NCI-H146 treated with DMSO at 0.1 percent for 48 hours (cell line): ENCODE measurements at regions not wholly inside any gene's neighbourhood (a gene's known extent, or its start where the extent isn't known, plus 50 kb on each side); places are given as distances from the start of the nearest gene placed in this dataset.
"Not testable (repeated sequence)": the region's sequence is repeated elsewhere in the genome, so short reads cannot be mapped to it uniquely, and the experiment has no call there.

Source experiments
- DNase-seq: peaks from one replicate; lab custom pipeline; 2025; ENCODE audit not compliant: unreplicated experiment; lab: John Stamatoyannopoulos, UW

- no peak for DNase-seq
These were observed 68.9 kb upstream of the PITX1 start for GRCh38 chr5:135102716-135103574.

DNA sequence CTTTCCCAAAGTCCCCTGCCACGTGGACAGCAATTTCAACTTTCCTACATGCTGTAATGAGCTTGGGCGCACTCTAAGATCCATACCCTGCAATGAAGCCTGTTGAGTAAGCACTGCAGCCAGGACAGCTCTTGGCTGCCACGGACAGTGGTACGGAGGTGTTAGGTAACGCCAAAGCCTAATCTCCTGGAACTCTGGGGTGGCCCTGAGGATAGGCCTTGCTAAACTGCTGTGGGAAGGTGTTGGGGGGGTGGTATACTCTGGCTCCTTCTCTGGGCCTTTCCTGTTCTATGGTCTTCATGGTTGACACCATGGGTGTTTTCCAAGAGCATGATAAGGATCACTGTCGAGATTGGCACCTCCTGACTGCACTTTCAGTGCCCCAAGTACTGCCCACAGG, 66.4 kb upstream of the PITX1 start:
- no peak for DNase-seq

DNA sequence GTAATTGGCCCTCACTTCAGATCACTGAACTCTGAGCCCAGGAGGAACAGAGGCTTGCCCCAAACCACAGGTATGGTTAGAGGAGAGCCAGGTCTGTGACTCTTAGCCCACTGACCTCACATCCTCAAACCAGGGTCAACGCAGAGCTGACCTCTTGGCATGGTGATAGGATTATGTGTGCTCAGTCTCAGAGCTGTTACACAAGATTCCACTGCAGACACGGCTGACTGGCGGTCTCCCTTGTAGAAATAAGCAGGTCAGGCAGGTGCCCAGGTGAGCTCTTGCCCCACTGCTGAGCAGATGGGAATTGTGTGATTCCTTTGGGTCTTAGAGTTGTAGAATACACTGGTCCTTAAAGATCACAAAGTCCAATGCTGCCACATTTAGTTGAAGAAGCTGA, 66.0 kb upstream of the PITX1 start:
- DNase-seq = no peak

DNA sequence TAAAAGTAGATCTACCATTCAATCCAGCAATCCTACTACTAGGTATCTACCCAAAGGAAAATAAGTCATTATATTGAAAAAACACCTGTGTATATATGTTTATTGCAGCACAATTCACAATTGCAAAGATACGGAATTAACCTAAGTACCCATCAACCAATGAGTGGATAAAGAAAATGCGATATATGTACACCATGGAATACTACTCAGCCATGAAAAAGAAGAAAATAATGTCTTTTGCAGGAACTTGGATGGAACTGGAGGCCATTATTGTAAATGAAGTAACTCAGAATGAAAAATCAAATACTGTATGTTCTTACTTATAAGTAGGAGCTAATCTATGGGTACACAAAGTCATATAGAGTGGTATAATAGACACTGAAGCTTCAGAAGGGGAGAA, 63.4 kb upstream of the PITX1 start:
- DNase-seq = no peak

DNA sequence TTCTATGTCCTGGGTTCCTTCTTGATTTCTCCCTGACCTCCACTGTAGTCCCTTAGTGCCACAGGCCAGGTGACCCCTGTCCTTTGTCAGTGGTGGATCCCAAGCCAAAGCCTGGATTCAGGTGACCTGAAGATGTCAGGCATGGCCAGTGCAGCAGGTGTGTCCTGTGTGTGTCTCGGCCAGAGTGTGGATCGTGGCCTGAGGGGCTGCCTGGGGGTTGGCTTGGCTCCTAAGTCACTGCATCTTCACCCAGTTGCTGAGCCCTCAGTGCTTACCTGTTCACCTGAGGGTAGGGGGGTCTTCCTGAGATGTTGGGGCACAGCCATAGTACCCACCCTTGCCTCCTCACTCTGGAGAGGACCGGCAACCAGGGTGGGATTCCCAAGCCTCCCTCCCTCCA, 61.8 kb upstream of the PITX1 start:
- no peak for DNase-seq

DNA sequence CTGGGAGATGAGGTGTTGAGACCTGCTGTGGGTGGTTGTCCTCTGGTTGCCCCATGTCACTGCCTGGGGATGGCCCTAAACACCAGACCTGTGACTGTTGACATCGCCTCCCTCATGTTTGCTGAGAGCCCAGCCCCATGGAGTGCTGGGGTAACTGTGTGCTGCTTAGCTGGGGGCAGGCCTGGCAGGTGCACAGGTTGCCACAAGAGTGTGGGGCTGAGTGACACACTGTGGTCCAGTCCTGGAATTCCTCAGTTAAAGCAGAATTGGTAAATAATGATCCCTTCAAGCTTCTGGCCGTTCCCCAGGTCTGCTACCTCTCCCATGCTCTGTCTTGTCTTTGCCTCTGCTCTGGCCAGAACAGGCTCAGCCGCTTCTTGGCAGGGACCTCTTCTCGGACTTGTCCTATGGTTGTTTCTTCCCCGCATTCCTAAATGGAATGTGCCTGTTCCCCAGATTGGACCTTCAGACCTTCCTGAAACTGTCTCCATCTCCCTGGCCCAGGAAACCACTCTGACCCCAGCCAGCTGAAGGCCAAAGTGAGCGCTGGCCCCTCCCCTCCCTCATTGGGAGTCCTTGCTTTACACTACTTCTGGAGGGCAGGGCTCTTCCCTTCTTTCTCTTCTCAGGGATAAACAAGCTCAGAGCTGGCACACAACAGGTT, 61.2 kb upstream of the PITX1 start:
- DNase-seq = no peak

DNA sequence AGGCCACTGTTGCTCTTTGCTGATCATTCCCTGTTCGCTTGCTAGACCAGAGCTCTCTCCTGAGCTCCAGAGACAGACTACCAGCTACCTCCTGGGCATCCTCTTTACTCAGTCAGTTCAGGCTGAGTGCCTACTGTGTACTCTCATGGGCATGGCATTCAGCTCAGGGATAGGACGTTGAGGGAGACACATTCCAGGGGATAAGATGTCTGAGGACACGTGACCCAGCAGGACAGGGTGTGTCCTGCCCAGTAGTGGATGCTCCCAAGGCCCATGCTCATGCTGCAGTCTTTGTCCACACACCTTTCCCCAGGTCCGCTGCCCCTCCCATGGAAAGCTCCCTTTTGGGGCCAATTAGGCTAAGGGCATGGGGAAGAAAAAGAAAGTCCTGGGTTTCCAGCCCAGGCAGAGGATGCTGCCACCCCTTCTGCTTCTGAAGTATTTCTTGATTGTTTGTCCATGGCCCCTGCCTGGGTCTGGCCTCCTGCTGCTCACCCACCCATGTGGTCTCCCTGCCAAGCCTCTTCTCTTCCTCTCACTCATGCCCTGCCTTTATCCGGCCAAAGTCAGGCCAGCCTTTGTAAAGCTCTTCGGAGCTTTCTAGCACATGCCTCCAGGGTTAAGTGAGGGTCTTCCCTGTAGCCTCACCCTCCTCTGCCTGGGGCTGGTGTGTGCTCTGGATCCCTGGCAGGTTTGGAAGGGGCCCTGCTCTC, 60.5 kb upstream of the PITX1 start:
- no peak for DNase-seq

DNA sequence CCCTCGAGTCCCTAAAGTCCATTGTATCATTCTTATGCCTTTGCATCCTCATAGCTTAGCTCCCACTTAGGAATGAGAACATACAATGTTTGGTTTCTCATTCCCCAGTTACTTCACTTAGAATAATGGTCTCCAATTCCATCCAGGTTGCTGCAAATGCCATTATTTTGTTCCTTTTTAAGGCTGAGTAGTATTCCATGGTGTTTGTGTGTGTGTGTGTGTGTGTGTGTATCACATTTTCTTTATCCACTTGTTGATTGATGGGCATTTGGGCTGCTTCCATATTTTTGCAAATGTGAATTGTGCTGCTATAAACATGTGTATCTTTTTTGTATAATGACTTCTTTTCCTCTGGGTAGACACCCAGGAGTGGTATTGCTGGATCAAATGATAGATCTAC, 59.5 kb upstream of the PITX1 start:
- DNase-seq = not testable (repeated sequence)

DNA sequence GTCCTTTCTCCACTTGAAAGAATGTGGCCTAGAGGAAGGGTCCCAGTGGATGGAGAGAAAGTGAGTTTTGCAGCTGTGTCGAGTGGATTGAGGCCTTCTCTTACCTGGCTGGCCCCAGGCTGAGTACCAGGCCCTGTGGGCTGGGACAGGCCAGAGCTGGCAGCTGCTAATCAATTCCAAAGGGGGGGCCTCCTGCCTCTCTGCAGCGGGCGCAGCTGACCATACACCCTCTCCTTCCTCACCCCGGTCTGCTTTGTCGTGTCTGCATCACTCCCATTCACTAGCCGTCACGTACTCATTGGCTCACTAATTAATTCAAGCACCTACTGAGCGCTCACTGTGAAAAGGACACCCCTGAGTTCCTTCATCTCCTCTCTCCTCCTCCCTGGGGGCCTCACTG, 58.4 kb upstream of the PITX1 start:
- DNase-seq = no peak

DNA sequence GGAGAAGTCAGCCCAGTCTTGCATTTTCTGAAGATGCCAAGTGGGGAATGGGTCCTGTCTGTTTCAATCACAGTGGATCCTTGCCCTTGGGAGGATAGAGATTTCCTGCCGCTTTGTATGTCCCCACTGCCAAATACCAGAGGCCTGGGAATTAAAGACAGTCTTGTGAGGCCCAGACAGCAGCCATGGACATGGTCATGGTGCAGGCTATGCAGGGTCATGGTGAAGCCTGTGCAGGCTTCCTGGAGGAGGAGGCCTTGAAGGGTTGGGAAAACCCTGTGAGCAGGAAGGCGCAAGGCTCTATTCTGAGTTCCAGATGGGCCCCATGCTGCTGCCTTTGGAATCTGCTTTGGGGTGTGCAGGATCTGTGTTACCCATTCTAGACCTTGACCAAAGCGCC, 57.3 kb upstream of the PITX1 start:
- no peak for DNase-seq

DNA sequence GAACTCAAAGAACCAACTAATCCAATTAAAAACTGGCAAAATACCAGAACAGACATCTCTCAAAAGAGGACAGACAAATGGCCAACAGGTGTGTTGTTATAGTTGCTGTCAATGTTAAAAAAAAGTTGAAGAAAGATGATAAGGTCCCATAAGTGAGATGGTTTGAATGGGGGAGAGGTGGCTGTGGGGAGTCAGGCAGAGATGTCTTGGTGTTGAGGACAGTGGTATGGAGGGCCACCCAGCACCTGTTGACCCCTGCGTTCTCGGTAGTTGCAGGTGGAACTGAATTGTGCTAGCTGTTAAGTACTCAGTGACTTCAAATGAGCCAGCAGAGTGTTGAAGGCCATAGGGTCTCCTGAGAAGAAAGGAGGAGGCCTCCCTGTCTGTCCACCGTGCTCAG, 55.9 kb upstream of the PITX1 start:
- no peak for DNase-seq

DNA sequence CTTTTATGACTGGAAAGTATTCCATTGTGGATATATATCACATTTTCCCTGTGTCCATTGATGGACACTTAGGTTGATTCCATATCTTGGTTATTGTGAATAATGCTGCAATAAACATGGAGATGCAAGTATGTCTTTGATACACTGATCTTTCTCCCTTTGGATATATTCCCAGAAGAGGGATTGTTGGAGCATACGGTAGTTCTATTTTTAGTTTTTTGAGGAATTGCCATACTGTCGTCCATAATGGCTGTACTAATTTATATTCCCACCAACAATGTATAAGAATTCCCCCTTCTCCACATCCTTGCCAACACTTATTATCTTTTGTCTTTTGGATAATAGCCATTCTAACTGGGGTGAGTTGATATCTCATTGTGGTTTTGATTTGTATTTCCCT, 54.9 kb upstream of the PITX1 start:
- DNase-seq = no peak

- DNase-seq = no peak
These were observed 53.9 kb upstream of the PITX1 start for GRCh38 chr5:135087950-135088349.

- DNase-seq = no peak
These were observed 52.1 kb upstream of the PITX1 start for GRCh38 chr5:135085936-135086725.

DNA sequence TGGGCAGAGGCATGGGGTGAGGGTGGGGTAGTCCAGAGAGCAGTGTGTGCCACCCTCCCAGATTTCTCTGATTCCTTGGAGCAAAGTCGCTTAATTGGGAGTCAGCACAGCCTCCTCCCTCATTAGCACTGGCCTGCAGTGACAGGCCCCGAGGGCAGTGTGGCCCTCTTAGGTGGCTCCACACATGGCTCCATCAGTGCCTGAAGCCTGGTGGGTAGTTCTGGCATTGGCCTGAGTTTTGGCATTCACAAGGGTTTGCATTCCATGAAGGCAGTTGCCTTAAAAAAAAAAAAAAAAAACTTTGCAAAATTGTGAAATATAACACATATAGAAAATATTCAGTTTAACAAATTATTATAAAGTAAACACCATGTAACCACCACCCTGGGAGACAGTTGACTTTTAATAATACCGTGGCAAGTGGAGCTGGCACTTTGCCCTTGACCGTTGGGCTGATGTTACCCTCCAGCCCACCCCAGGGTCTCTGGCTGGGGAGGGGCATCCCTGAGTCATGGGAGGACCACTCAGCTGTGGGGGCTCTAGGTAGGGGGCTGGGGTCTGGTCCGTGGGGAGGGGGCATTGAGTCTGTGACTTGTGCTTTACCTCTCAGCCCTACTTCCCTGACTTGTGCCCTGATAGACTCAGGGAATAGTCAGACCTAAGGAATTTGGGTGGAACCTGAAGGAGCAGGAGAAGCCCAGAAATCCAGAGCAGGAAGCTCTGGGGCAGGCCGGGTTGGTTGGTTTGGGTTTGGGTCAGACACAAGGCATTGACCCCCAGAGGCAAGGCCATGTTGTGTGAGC, 51.3 kb upstream of the PITX1 start:
- no peak for DNase-seq
